ENCODE measurements at regions not wholly inside any gene's neighbourhood (a gene's known extent, or its start where the extent isn't known, plus 50 kb on each side); places are given as distances from the start of the nearest gene placed in this dataset.

DNA sequence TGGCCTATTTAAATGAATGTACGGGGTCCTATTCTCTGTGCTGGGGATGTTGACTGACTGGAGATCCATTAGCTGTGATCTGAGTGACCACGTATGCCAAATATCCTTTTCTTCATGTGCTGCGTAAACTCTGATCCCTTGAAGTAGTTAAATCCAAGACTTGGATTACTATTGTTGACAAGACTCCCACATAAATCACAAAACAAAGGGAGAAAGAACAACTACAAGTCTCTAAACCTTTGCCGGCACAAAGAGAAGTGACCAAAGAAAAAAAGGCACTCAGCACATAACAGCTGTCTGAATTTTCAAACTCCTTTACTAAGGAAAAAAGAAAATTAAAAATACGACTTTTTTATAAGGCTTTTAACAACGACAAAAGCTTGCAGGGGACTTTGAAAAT lies 559.9 kb upstream of the CDH8 start:
- no peak for DNase-seq (ENCODE audit: low read depth, low spot score)

DNA sequence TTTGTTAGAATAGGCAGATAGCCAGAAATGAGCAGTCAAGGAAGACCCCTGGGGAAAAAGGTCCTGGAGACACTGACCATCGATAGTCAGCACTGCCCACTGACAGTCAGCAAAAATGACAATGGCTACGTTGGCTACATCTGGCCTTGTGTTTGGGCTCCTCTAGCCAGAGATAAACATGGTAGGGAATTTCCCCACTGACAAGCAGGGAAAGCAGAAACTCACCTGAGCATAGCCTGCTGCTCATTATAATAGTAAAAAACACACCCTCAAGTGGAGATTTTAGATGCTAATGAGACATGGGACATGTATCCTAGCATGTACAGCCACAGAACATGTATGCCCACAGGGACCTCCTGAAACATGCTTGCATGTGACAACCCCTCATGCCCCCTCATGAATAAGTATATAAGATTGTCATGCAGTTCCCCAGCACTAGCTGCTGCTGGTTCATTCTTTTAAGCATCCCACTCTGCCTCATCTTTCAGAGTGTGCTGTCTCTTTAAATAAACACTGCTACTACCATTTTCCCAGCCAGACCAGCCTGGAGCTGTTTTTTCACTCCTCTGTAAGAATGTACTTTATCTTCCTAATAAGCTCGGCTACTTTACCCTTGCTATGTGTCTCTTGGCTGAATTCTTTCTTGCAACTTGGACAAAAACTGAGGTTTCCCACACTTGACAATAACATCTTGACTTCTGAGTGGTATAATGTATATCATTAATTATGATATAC lies 550.1 kb upstream of the CDH8 start:
- no peak for DNase-seq (ENCODE audit: low read depth, low spot score)

DNA sequence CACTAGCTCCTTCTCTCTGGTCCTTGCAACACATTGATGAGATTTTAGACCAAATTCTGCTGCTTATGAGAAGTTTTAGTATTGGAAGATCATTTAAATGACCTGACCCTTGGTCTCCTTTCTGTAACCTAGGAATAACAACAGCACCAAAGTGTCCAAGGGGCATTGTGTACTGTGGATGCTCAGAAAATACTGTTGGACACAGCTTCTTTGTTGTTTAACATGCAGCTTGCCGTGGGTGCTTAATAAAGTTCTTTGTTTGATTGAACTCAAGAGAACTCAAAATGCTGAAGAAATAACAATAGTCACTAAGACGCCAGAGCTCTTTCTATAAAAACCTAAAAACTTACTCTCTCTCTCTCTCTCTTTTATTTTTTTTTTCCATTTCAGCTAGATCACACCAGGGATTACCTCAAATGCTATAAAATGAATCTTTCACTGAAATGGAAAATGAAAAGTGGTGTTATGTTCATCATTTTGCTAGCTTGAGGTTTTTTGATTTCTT lies 548.9 kb upstream of the CDH8 start:
- DNase-seq (ENCODE audit: low read depth, low spot score) = no peak

DNA sequence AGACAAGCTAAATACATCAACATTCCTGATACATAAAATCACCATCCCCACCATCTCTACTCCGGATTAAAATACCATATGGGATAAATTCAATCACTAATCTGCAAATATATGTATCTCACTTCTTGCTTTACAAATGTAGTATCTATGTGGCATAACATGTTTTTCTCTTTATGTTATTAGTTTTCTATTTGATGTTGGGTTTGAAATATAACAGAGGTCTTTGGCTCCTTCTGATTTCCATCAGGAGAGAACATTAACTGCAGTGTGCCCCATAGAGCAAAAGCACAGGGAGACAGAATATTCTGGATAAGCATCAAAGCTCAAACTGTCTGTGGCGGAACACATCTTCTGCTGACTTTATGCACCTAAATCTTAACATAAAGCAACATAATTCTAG lies 547.2 kb upstream of the CDH8 start:
- no peak for DNase-seq (ENCODE audit: low read depth, low spot score)

DNA sequence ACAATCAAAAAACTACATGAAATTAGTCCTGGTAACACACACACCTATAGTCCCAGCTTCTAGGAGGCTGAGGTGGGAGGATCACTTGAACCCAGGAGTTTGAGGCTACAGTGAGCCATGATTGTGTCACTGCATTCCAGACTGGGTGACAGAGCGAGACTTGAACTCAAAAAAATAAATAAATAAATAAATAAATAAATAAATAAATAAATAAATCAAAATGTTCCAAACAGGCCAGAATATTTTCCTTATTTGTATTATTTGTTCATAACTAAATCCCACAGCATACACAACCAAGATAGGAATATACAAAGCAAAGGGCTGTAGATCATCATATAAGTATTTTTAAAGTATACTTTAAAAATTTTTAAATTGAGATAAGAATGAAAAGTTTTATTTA lies 537.2 kb upstream of the CDH8 start:
- no peak for DNase-seq (ENCODE audit: low read depth, low spot score)

DNA sequence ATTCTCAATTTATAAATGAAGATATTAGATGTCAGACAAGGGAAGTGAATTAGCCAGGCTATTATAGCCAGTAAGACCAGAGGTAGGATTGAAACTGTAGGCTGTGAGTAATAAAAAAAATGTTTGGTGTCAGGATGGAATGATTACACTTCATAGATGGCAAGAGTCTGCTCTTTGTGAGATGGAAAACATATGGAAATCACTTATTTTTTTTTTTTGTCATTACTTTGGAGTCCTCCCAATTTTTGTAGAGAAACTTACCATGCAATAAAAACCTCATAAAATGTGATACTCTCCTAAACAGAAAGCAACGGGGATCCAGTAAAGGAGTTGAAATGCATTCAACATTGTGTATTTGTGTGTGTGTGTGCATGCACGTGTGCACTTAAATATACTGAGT lies 532.7 kb upstream of the CDH8 start:
- no peak for DNase-seq (ENCODE audit: low read depth, low spot score)

DNA sequence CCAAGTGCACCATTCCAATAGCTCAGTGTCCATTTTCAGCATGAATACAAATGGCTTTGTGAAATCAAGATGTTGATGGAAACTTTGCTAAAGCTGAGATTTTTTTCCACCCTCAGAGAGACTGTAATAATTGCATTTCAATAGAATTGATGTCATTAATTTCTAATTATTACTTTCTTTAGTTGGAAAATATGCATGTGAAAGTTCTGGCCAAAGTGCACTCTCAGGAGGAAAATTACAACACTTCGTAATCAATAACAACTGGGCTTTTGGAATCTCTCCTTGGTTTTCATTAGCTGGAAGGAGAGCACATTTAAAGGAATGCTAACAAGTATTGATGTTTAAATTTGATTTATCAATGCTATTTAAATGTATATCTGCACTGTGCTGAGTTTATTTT lies 529.5 kb upstream of the CDH8 start:
- DNase-seq (ENCODE audit: low read depth, low spot score) = no peak

DNA sequence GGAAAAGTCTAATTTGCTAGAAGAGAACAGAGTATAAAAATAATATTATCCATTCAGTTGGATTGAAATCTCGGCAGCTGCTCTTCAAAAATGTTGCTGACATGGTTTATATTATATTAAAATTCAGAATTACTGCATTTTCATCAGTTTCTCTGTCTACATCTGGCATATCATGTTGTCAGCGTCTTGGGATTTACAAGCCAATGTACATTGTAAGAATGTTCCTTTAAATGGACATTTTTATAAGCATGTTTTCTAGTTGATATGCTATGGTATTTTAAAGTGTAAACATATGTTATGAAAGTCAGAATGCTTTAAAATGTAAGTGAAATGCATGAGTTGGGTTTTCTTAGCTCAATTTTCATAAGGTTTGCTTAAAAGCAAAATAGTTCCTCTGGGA lies 528.1 kb upstream of the CDH8 start:
- no peak for DNase-seq (ENCODE audit: low read depth, low spot score)

DNA sequence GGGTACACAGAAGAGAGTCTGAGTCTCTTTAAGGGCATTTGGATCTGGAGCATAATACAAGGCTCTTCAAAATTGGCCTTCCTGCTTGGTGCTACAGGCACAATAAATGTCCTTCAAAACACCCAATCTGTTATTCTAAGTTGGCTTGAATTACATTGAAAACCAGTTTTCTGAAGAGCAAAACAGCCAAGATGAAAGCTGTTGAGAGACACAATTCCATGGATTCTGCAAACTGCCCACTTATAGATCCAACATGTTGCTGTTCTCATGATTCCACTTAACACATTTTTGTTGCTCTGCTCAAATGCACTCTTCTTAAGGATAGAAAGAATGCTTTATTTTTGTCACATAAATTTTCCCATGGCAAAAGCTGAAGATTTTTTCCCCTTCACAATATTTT lies 525.9 kb upstream of the CDH8 start:
- no peak for DNase-seq (ENCODE audit: low read depth, low spot score)

DNA sequence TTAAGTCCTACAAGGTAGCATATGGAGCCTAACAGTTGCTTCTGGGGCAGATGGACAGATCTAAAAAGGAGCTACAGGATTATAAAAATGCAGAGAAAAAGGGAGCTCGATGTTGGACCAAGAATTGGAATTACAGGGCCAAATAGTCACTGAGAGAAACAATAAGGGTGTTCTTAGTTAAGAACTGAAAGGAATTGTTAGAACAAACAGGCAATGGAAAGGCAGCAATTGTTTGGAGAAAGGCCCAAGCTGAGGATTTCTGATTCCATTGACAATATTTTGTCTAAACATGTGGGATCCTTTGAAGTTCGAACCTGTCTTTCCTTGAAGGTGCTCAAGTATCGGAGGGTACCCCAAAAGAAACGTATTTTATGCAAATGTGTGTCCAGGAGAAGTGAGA lies 513.6 kb upstream of the CDH8 start:
- no peak for DNase-seq (ENCODE audit: low read depth, low spot score)

DNA sequence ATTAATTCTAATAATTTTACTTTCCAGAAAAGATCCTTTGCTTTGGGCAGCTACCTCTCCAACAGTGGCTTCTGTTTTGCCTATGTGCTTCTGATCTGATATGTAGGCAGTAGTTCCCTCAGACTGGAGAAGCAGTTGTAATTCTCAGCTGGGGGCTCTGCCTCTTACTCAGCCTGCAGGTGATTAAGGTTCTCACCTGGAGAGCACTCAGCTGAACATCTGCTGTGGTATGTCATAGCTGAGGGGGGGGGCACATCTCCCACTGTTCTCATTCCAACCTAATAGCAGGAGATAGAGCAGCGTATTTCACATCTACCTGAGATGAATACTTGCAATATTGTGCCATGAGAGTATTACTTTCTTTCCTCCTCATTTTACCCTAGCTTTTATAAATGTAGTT lies 511.9 kb upstream of the CDH8 start:
- no peak for DNase-seq (ENCODE audit: low read depth, low spot score)

DNA sequence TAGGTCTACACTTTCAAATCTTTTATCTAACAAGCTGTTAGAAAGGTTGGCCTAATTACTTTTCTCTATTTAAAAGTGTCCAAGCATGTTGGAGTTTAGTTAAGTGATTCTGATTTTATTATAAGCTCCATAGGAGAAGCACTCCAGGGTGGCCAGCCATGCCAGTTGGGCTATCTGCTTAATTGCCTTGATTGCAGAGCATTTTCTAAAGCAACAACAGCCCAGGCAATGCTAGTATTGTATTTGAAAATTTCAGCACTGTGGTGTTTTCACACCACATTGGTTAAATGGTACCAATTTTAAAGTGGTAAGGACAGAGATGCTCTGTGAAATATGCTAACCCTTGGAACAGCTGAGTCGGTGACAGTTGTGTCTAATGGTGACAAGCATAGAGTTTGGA lies 510.5 kb upstream of the CDH8 start:
- no peak for DNase-seq (ENCODE audit: low read depth, low spot score)

DNA sequence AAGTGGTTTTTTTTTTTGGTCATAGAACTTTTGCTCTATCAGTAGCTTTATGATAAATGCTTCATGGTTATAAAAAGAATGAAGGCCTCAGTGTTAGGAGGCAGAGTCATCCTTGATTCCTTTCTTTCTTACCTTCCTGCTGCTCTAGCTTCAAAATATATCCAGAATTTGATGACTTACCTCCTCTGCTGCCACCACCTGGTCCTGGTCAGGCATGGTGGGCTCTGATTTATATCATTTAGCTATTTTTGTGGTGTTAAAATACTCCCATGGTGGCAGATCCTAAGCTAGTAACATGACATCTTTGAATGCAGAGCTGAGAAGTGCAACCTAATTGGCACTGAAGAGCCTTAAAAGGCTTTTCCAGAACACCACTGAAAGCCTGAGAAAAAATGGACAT lies 508.8 kb upstream of the CDH8 start:
- no peak for DNase-seq (ENCODE audit: low read depth, low spot score)

DNA sequence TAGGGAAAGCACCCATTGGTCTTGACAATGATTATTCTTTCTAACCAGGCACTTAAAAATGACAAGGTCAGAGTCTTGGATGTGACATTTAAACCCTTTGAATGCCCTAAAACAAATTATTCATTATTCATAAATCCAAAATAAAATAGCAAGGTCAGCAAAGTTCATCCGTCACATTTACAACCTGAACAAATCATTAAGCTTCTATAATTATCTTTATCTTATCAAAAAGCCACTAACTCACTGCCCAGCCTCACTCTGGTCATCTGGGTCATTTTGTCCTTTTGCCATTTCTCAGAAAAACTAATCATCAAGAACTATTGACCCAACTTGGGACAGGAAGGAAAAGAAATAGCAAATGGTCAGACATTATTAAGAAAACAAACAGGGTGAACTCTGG lies 507.3 kb upstream of the CDH8 start:
- DNase-seq (ENCODE audit: low read depth, low spot score) = no peak

DNA sequence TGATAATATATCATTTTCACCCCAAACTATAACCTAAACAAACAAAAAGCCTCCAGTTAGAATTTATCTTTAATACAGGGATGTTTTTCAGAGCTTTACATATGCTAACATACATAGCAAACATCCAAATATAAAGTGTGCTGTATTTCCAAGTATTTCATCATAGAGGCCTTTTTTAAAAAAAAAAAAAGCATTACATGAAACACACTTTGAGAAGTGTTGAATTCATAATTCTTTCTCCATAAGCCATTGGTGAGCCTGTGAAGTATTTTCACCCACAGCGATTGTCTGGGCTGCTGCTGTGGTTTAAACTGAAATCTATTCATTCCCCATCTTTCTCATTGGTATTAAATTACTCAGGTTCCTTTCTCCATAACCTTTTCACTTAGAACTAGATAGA lies 503.4 kb upstream of the CDH8 start:
- DNase-seq (ENCODE audit: low read depth, low spot score) = no peak

DNA sequence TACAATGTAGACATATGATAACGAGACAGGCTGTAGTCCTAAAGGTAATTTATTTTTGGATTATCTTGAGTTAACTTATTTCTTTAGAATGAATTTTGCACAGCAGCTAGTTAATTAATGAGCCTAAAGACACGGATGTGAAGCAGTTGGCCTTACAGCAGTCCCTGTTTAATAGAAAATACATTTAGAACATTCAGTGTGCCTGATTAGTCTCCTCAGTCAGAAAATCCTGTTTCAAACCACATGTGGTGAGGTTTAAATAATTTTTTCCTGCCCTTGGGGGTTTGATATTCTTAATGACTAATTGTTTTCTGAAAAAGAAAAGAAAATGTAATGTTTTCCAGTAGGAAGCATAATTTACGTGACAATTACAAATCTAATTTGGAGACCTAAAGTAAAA lies 494.2 kb upstream of the CDH8 start:
- no peak for DNase-seq (ENCODE audit: low read depth, low spot score)

DNA sequence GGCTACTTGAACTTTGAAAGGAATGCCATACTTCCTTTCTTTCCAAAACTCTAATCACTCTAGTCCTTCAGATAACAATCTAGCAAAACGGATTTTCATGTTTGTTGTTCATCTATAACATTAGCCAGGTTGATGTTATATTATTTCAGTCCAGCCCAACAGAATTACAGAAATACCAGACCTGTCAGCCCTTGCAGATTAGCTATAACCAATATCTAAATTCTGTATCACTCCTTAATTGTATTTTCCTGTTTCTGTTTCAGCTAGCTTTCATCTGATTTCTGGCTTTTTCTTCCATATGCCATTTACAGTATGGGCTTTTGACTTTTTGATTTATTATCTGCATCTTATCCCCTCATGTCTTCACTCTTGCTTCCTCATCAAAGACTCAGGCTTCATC lies 479.8 kb upstream of the CDH8 start:
- no peak for DNase-seq (ENCODE audit: low read depth, low spot score)

DNA sequence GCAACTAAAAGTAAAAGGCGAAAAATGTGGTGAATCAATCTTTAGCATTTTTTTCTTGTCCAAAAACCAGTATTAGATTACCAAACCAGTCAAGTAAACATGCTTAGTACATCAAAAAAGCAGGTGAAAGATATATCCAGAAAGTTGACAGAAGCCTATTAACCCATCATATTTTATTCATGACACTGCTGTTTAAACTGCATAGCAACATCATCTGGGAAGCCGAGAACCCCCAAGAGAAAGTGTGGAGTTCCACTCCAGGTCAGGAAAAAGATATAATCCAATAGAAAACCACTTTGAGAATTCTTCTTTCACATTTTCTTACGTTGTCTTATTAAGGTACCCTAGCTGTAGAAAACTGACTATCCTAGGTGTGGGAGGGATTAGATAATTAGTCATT lies 466.8 kb upstream of the CDH8 start:
- no peak for DNase-seq (ENCODE audit: low read depth, low spot score)

DNA sequence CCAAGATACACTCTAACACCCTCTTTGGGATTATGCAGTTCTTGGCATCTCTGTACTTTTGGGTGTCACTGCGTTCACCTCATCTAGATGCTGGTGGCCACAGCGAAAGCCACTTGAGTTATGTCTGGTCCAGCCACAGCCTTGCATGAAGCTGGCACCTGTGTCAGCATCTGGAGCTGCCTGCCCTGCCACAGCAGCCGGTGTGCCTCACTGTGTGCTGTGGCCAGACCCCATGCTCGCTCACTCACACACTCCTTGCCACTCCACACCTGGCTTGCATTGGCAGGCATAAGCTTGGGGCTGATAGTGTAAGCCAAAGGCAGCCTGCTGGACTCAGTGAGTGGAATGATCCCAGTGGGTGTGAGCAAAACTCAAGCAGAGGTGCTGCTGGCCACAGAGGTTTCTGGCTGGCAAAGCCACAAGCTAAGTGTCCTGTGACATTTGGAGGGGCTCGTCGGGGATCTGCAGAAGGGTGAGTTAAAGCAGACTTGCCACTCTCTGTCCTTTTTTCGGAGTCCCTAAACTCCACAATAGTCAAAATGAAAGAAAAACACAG lies 442.7 kb upstream of the CDH8 start:
- no peak for DNase-seq (ENCODE audit: low read depth, low spot score)

DNA sequence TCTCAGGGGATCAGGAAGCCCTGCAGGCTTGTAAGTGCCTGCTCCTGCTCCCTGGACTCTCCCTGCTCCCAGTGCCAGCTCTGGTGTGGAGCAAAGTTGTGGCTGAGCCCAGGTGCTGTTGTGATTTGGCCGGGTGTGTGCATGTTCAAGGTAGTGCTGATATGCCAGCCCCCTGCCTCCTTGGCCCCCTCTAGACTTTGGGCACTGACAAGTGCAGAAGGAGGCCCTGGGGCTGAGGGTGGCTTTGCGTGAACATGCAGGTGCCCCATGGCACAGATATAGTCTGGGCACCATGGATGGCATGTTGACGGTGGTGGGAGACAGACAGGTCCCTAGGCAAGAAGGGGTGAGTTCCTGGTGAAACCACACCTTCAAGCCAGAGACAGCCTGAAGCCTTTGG lies 441.6 kb upstream of the CDH8 start:
- DNase-seq (ENCODE audit: low read depth, low spot score) = no peak

DNA sequence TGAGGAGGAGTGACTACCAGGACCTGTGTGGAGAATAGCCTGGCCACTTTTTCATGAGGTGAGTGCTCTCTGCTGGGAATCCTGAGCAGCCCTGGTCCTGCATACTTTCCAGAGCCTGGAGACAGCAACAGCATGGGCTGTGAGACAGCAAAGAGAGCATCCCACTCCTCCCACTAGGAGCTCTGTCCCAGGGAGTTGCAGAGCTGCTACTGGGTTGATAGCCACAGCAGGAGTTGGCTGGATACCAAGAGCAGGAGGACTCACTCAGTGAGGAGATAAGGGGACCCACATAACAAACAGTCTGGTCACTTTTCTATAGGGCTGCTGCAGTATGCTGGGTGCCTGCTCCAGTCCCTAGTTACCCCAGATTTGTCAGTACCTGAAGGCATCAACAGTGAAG lies 439.3 kb upstream of the CDH8 start:
- DNase-seq (ENCODE audit: low read depth, low spot score) = no peak

DNA sequence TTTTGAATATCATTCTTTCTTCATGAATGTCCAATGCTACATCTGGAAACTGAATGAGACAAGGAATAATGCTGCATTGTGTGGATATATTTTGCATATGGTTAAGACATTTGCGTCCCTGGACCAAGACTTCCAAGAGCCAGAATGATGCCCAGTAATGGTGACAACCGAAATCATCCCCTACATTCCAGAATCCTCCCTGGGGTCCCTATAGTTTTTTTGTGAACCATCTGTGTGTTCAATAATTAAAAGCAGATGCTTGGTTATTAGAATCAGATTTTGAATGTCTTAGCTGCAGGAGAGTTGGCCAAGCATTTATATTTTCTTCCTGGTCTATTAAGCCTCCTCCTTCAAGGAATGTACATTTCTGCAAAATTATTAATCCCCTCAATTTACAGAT lies 426.7 kb upstream of the CDH8 start:
- DNase-seq (ENCODE audit: low read depth, low spot score) = no peak

DNA sequence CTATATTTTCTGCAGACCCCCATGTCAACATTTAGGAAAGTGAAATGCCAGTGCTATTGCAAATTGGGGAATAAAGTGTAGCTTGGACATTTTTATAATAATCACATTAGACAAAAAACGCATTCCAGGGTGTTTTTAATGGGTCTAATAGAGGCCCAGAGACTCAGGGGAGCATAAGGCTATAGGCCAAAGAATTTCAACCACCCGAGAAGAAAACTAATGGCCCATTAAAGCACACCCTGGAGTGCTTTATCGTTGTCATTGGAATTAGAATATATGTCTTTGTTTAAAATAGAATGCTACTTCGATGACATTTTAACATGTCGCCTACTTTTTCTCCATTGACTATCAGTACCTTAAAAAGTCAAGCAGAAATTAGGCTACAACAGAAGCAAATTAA lies 414.1 kb upstream of the CDH8 start:
- no peak for DNase-seq (ENCODE audit: low read depth, low spot score)

DNA sequence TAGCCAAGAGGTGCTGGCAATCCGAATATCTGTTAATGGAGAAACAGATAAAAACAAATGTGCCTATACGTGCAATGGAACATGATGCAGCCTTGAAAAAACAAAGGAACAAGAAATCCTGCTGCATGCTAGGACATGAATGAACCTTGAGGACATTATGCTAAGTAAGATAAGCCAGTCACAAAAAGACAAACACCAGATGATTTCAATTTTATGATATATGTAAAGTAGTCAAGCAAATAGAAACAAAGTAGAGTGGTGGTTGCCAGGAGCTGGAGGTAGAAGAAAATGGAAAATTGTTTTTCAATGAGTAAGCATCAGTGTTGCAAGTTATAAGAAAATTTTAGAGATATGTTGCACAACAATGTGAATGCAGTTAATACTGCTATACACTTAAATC lies 409.7 kb upstream of the CDH8 start:
- no peak for DNase-seq (ENCODE audit: low read depth, low spot score)

All from ELF-1 (cell line).